Cardiac muscle cell (in vitro differentiated cells and primary cell): ENCODE measurements at regions not wholly inside any gene's neighbourhood (a gene's known extent, or its start where the extent isn't known, plus 50 kb on each side); places are given as distances from the start of the nearest gene placed in this dataset.
"Not testable (repeated sequence)": the region's sequence is repeated elsewhere in the genome, so short reads cannot be mapped to it uniquely, and the experiment has no call there.

ENCODE experiments used
- DNase-seq, 2 donors: peaks; one replicate each; pipeline versions ENCODE4 v3.0.0 to v3.0.0-alpha.2; 2010 to 2017; ENCODE audit warnings: low read depth in 1 of 2, low spot score in 1 of 2
- H3K27ac ChIP-seq: fragments of 200-600 bp; sonication (generic); 2 replicates; pipeline ENCODE4 v1.5.1; 2016
- H3K27me3 ChIP-seq: fragments of 200-600 bp; sonication (generic); 2 replicates; pipeline ENCODE4 v1.6.0; 2016; ENCODE audit warnings: control low read depth
- H3K36me3 ChIP-seq: fragments of 200-600 bp; sonication (generic); 2 replicates; pipeline ENCODE4 v1.5.1; 2016; ENCODE audit warnings: control low read depth
- H3K4me1 ChIP-seq: fragments of 200-600 bp; sonication (generic); 2 replicates; pipeline ENCODE4 v1.8.1; 2017; ENCODE audit warnings: low read depth, mild to moderate bottlenecking, mixed run types
- H3K4me3 ChIP-seq: fragments of 200-600 bp; sonication (generic); 2 replicates; pipeline ENCODE4 v1.5.1; 2016; ENCODE audit warnings: mild to moderate bottlenecking
- H3K9me3 ChIP-seq: fragments of 200-600 bp; sonication (generic); 2 replicates; pipeline ENCODE4 v1.5.1; 2017; ENCODE audit warnings: low read depth, mild to moderate bottlenecking, control low read depth
- CTCF ChIP-seq: IDR thresholded peaks from 2 replicates; pipeline ENCODE4 v1.5.1; 2012; ENCODE audit warnings: low read depth, mild to moderate bottlenecking, low read length

GRCh38 chr4:158122501-158122900 is 50.3 kb downstream of the GASK1B start:
- no peaks in the 10 kb centered on the region for H3K36me3 ChIP-seq
- TF ChIP-seq CTCF = no peak
- H3K27ac ChIP-seq = no peak overlapping the region
- H3K9me3 ChIP-seq = no peaks in the 10 kb centered on the region
- peak in 1 of 2 donors; percentile 30 for DNase-seq
- no peaks in the 10 kb centered on the region for H3K4me1 ChIP-seq
- H3K27me3 ChIP-seq = no peaks in the 10 kb centered on the region
- no peak overlapping the region for H3K4me3 ChIP-seq

- Histone ChIP-seq H3K4me1 (no peaks in the 10 kb centered on the region), H3K36me3 (no peaks in the 10 kb centered on the region), H3K27me3 (no peaks in the 10 kb centered on the region), H3K9me3 (peaks cover 3% of the 10 kb centered on the region), H3K4me3 (no peak overlapping the region), H3K27ac (no peak overlapping the region)
- no peak for TF ChIP-seq CTCF
- peak in 1 of 2 donors; percentile 99 for DNase-seq
Measured at GRCh38 chr4:158121161-158121579, 51.7 kb downstream of the GASK1B start.

GRCh38 chr4:158120645-158121151 is 52.1 kb downstream of the GASK1B start:
- not testable (repeated sequence) for H3K4me1 ChIP-seq, H3K9me3 ChIP-seq, H3K36me3 ChIP-seq, H3K4me3 ChIP-seq, H3K27ac ChIP-seq, H3K27me3 ChIP-seq
- peak in 1 of 2 donors; percentile 97 for DNase-seq

GRCh38 chr4:158112611-158113010 is 60.2 kb downstream of the GASK1B start:
- no peaks in the 10 kb centered on the region for H3K36me3 ChIP-seq
- H3K4me1 ChIP-seq = no peaks in the 10 kb centered on the region
- no peak overlapping the region for H3K4me3 ChIP-seq
- H3K9me3 ChIP-seq = peaks cover 3% of the 10 kb centered on the region
- H3K27me3 ChIP-seq = no peaks in the 10 kb centered on the region
- TF ChIP-seq CTCF = no peak
- no peak overlapping the region for H3K27ac ChIP-seq
- peak in 1 of 2 donors; percentile 55 for DNase-seq

- no peaks in the 10 kb centered on the region for H3K36me3 ChIP-seq
- no peak for TF ChIP-seq CTCF
- no peaks in the 10 kb centered on the region for H3K27me3 ChIP-seq
- DNase-seq = no peak
- H3K4me3 ChIP-seq = no peak overlapping the region
- no peak overlapping the region for H3K27ac ChIP-seq
- peaks cover under 1% of the 10 kb centered on the region for H3K9me3 ChIP-seq
- no peaks in the 10 kb centered on the region for H3K4me1 ChIP-seq
Measured at GRCh38 chr4:158111241-158111640, 61.6 kb downstream of the GASK1B start.

- Histone ChIP-seq H3K4me1 (no peaks in the 10 kb centered on the region), H3K9me3 (no peaks in the 10 kb centered on the region), H3K4me3 (no peak overlapping the region), H3K27me3 (no peaks in the 10 kb centered on the region), H3K36me3 (no peaks in the 10 kb centered on the region), H3K27ac (no peak overlapping the region)
- no peak for TF ChIP-seq CTCF
- DNase-seq = no peak
Measured at GRCh38 chr4:158102904-158103303, 69.9 kb downstream of the GASK1B start.
